ENCODE measurements at regions not wholly inside any gene's neighbourhood (a gene's known extent, or its start where the extent isn't known, plus 50 kb on each side); places are given as distances from the start of the nearest gene placed in this dataset.

GRCh38 chr5:58200451-58200850 lies 259.4 kb downstream of the PLK2 start:
- TF ChIP-seq CTCF (IDR thresholded peaks at IDR 0.05) (no peak), POLR2A (IDR thresholded peaks at IDR 0.05) (no peak)
